ENCODE measurements at regions not wholly inside any gene's neighbourhood (a gene's known extent, or its start where the extent isn't known, plus 50 kb on each side); places are given as distances from the start of the nearest gene placed in this dataset.

GRCh38 chr2:8306530-8307351 lies 375.1 kb upstream of the ID2 start:
- intact Hi-C loops (cut with DNase I; ENCODE audit: low total_unique reads) = no loop called here
- DNase-seq = no peak
- peak overlapping the region in 1 of 2 donors; percentile 53 for H3K27ac ChIP-seq
- no peaks in the 10 kb centered on the region for H3K36me3 ChIP-seq
- no peaks in the 10 kb centered on the region for H3K27me3 ChIP-seq
- TF ChIP-seq CTCF (IDR thresholded peaks at IDR 0.05) (no peak), POLR2A (IDR thresholded peaks at IDR 0.05) (no peak)
- H3K9me3 ChIP-seq = no peaks in the 10 kb centered on the region
- no peak overlapping the region for H3K4me3 ChIP-seq
- no peaks in the 10 kb centered on the region for H3K4me1 ChIP-seq

GRCh38 chr2:8307606-8308180 lies 374.2 kb upstream of the ID2 start:
- intact Hi-C loops (cut with DNase I; ENCODE audit: low total_unique reads) = no loop called here
- Histone ChIP-seq H3K36me3 (no peaks in the 10 kb centered on the region), H3K9me3 (no peaks in the 10 kb centered on the region), H3K4me1 (no peaks in the 10 kb centered on the region), H3K27ac (peak overlapping the region in 1 of 2 donors; percentile 53), H3K4me3 (no peak overlapping the region), H3K27me3 (no peaks in the 10 kb centered on the region)
- no peak for TF ChIP-seq POLR2A (IDR thresholded peaks at IDR 0.05)
- no peak for TF ChIP-seq CTCF (IDR thresholded peaks at IDR 0.05)
- peak in 1 of 2 donors; percentile 47 for DNase-seq

GRCh38 chr2:8309131-8309530 lies 372.7 kb upstream of the ID2 start:
- no peaks in the 10 kb centered on the region for H3K4me1 ChIP-seq
- H3K4me3 ChIP-seq = no peak overlapping the region
- TF ChIP-seq CTCF (IDR thresholded peaks at IDR 0.05) (no peak), POLR2A (IDR thresholded peaks at IDR 0.05) (no peak)
- H3K9me3 ChIP-seq = no peaks in the 10 kb centered on the region
- H3K27me3 ChIP-seq = no peaks in the 10 kb centered on the region
- DNase-seq = no peak
- no peaks in the 10 kb centered on the region for H3K36me3 ChIP-seq
- intact Hi-C loops (cut with DNase I; ENCODE audit: low total_unique reads) = no loop called here
- no peak overlapping the region for H3K27ac ChIP-seq

- intact Hi-C loops (cut with DNase I; ENCODE audit: low total_unique reads) = no loop called here
- Histone ChIP-seq H3K27me3 (no peaks in the 10 kb centered on the region), H3K27ac (no peak overlapping the region), H3K4me3 (no peak overlapping the region), H3K4me1 (no peaks in the 10 kb centered on the region), H3K36me3 (no peaks in the 10 kb centered on the region), H3K9me3 (no peaks in the 10 kb centered on the region)
- no peak for DNase-seq
- no peak for TF ChIP-seq CTCF (IDR thresholded peaks at IDR 0.05)
- TF ChIP-seq POLR2A (IDR thresholded peaks at IDR 0.05) = no peak
Measured at GRCh38 chr2:8310557-8311455, 371.1 kb upstream of the ID2 start.
